ENCODE measurements at regions not wholly inside any gene's neighbourhood (a gene's known extent, or its start where the extent isn't known, plus 50 kb on each side); places are given as distances from the start of the nearest gene placed in this dataset.

DNA sequence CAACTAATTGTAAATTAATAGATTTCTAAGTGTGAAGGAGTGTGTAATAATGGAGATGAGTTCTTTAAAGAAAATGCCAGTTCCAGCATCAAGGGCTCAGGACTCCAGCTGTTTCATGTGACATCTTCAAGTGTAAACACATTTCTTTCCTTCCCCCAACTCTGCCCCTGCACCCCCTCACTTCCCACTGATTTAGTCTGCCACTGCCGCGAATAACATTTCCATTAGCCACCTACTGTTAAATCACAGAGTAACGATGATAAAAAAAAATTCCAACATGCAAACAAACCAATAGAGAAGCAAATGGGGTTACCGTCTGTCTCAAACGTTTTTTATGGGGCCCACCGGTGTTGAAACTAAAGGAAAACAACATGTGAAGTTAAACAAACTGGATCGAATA, 414.3 kb downstream of the SAMD5 start:
- Mint-ChIP-seq H3K9me3 (peaks cover 4 to 43% (median 14%) of the 10 kb centered on the region in 11 donors), H3K36me3 (peaks cover 0 to 4% (median 0%) of the 10 kb centered on the region in 5 donors), H3K27me3 (no peaks in the 10 kb centered on the region), H3K27ac (no peak overlapping the region), H3K4me3 (no peak overlapping the region), H3K4me1 (no peaks in the 10 kb centered on the region)
- ChIA-PET POLR2A (no interaction called here), CTCF (no interaction called here)
- intact Hi-C loops (cut with micrococcal nuclease) = no loop called here
- Histone ChIP-seq H3K36me3 (ENCODE audit: control insufficient read depth in 2 of 3, insufficient read depth in 3 of 3, low read length in 3 of 3) (no peaks in the 10 kb centered on the region), H3K9me3 (ENCODE audit: control insufficient read depth in 2 of 3, low read length in 3 of 3) (no peaks in the 10 kb centered on the region), H3K27ac (ENCODE audit: low read depth, low read length) (no peak overlapping the region), H3K4me3 (ENCODE audit: low read length) (no peak overlapping the region), H3K27me3 (ENCODE audit: control insufficient read depth in 2 of 2, insufficient read depth in 2 of 2, low read length in 2 of 2) (no peaks in the 10 kb centered on the region), H3K4me1 (ENCODE audit: control insufficient read depth in 2 of 2, insufficient read depth in 2 of 2, low read length in 2 of 2) (no peaks in the 10 kb centered on the region)
- no peak for ATAC-seq
- no peak for DNase-seq

GRCh38 chr6:147924598-147924997, 416.1 kb downstream of the SAMD5 start:
- H3K4me1 ChIP-seq (ENCODE audit: control insufficient read depth in 2 of 2, insufficient read depth in 2 of 2, low read length in 2 of 2) = no peaks in the 10 kb centered on the region
- POLR2A ChIA-PET = no interaction called here
- H3K9me3 ChIP-seq (ENCODE audit: control insufficient read depth in 2 of 3, low read length in 3 of 3) = no peaks in the 10 kb centered on the region
- no peaks in the 10 kb centered on the region for H3K36me3 ChIP-seq (ENCODE audit: control insufficient read depth in 2 of 3, insufficient read depth in 3 of 3, low read length in 3 of 3)
- CTCF ChIA-PET = no interaction called here
- peaks cover 2 to 48% (median 17%) of the 10 kb centered on the region in 11 donors for H3K9me3 Mint-ChIP-seq
- no peaks in the 10 kb centered on the region for H3K27me3 Mint-ChIP-seq
- H3K4me3 Mint-ChIP-seq = no peak overlapping the region
- no peaks in the 10 kb centered on the region for H3K27me3 ChIP-seq (ENCODE audit: control insufficient read depth in 2 of 2, insufficient read depth in 2 of 2, low read length in 2 of 2)
- no peaks in the 10 kb centered on the region for H3K4me1 Mint-ChIP-seq
- ATAC-seq (no peak), DNase-seq (no peak)
- no peak overlapping the region for H3K27ac Mint-ChIP-seq
- H3K27ac ChIP-seq (ENCODE audit: low read depth, low read length) = no peak overlapping the region
- H3K4me3 ChIP-seq (ENCODE audit: low read length) = no peak overlapping the region
- H3K36me3 Mint-ChIP-seq = no peaks in the 10 kb centered on the region
- intact Hi-C loops (cut with micrococcal nuclease) = no loop called here

- no peak for ATAC-seq
- DNase-seq = no peak
- Mint-ChIP-seq H3K4me3 (no peak overlapping the region), H3K27me3 (peaks cover 0 to 4% (median 0%) of the 10 kb centered on the region in 5 donors), H3K36me3 (no peaks in the 10 kb centered on the region), H3K27ac (no peak overlapping the region), H3K4me1 (no peaks in the 10 kb centered on the region), H3K9me3 (peaks cover 2 to 41% (median 18%) of the 10 kb centered on the region in 11 donors)
- no peak overlapping the region for H3K4me3 ChIP-seq (ENCODE audit: low read length)
- no peak overlapping the region for H3K27ac ChIP-seq (ENCODE audit: low read depth, low read length)
- H3K4me1 ChIP-seq (ENCODE audit: control insufficient read depth in 2 of 2, insufficient read depth in 2 of 2, low read length in 2 of 2) = no peaks in the 10 kb centered on the region
- CTCF ChIA-PET = no interaction called here
- H3K27me3 ChIP-seq (ENCODE audit: control insufficient read depth in 2 of 2, insufficient read depth in 2 of 2, low read length in 2 of 2) = no peaks in the 10 kb centered on the region
- H3K36me3 ChIP-seq (ENCODE audit: control insufficient read depth in 2 of 3, insufficient read depth in 3 of 3, low read length in 3 of 3) = no peaks in the 10 kb centered on the region
- no peaks in the 10 kb centered on the region for H3K9me3 ChIP-seq (ENCODE audit: control insufficient read depth in 2 of 3, low read length in 3 of 3)
- intact Hi-C loops (cut with micrococcal nuclease) = no loop called here
- POLR2A ChIA-PET = no interaction called here
Observed at GRCh38 chr6:147925826-147926225, 416.8 kb upstream of the SASH1 start.

GRCh38 chr6:147930745-147931144, 411.9 kb upstream of the SASH1 start:
- peaks cover 0 to 4% (median 0%) of the 10 kb centered on the region in 5 donors for H3K27me3 Mint-ChIP-seq

DNA sequence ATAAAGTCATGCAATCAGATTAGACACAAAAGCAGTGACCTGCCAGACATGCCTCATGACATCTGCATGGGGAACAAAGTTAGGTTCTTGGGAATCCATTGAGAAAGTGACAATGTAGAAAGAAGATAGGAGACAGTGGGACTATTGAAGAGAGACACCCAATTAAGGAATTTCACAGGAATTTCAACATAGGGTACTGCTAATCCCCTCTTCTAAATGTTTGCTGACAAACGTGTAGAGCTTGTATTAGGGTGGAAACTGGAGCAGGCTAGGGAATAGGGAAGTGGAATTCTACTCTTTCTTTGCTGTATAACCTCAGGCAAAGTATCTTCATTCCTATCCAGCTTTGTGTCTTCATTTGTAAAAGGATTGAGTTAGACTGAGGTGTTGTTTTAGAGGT, 409.4 kb upstream of the SASH1 start:
- no peaks in the 10 kb centered on the region for H3K9me3 ChIP-seq (ENCODE audit: control insufficient read depth in 2 of 3, low read length in 3 of 3)
- no peaks in the 10 kb centered on the region for H3K36me3 ChIP-seq (ENCODE audit: control insufficient read depth in 2 of 3, insufficient read depth in 3 of 3, low read length in 3 of 3)
- no peaks in the 10 kb centered on the region for H3K4me1 ChIP-seq (ENCODE audit: control insufficient read depth in 2 of 2, insufficient read depth in 2 of 2, low read length in 2 of 2)
- H3K4me1 Mint-ChIP-seq = no peaks in the 10 kb centered on the region
- no peak overlapping the region for H3K4me3 Mint-ChIP-seq
- H3K36me3 Mint-ChIP-seq = no peaks in the 10 kb centered on the region
- ChIA-PET POLR2A (no interaction called here), CTCF (no interaction called here)
- no peak for ATAC-seq
- H3K4me3 ChIP-seq (ENCODE audit: low read length) = no peak overlapping the region
- H3K27me3 Mint-ChIP-seq = peaks cover 0 to 4% (median 0%) of the 10 kb centered on the region in 5 donors
- DNase-seq = no peak
- no peak overlapping the region for H3K27ac Mint-ChIP-seq
- intact Hi-C loops (cut with micrococcal nuclease) = no loop called here
- peaks cover 1 to 29% (median 8%) of the 10 kb centered on the region in 11 donors for H3K9me3 Mint-ChIP-seq
- no peak overlapping the region for H3K27ac ChIP-seq (ENCODE audit: low read depth, low read length)
- no peaks in the 10 kb centered on the region for H3K27me3 ChIP-seq (ENCODE audit: control insufficient read depth in 2 of 2, insufficient read depth in 2 of 2, low read length in 2 of 2)

More at GRCh38 chr6:147930745-147931144, 411.9 kb upstream of the SASH1 start:
- no peak overlapping the region for H3K4me3 ChIP-seq (ENCODE audit: low read length)
- H3K4me1 Mint-ChIP-seq = no peaks in the 10 kb centered on the region
- no peaks in the 10 kb centered on the region for H3K9me3 ChIP-seq (ENCODE audit: control insufficient read depth in 2 of 3, low read length in 3 of 3)
- CTCF ChIA-PET = interaction anchor here (0.6 kb wide), 1 partner anchor 21 kb away, joined by 3 read pairs; no protein-coding TSS in a partner anchor
- no peaks in the 10 kb centered on the region for H3K4me1 ChIP-seq (ENCODE audit: control insufficient read depth in 2 of 2, insufficient read depth in 2 of 2, low read length in 2 of 2)
- DNase-seq (no peak), ATAC-seq (no peak)
- no peak overlapping the region for H3K27ac ChIP-seq (ENCODE audit: low read depth, low read length)
- peaks cover 4 to 39% (median 21%) of the 10 kb centered on the region in 11 donors for H3K9me3 Mint-ChIP-seq
- no peaks in the 10 kb centered on the region for H3K36me3 Mint-ChIP-seq
- no peak overlapping the region for H3K27ac Mint-ChIP-seq
- no peak overlapping the region for H3K4me3 Mint-ChIP-seq
- no peaks in the 10 kb centered on the region for H3K36me3 ChIP-seq (ENCODE audit: control insufficient read depth in 2 of 3, insufficient read depth in 3 of 3, low read length in 3 of 3)
- intact Hi-C loops (cut with micrococcal nuclease) = no loop called here
- POLR2A ChIA-PET = no interaction called here
- no peaks in the 10 kb centered on the region for H3K27me3 ChIP-seq (ENCODE audit: control insufficient read depth in 2 of 2, insufficient read depth in 2 of 2, low read length in 2 of 2)

GRCh38 chr6:147935656-147936055, 407.0 kb upstream of the SASH1 start:
- POLR2A ChIA-PET = no interaction called here

GRCh38 chr6:147936703-147937470, 405.8 kb upstream of the SASH1 start:
- peaks cover 0 to 4% (median 0%) of the 10 kb centered on the region in 5 donors for H3K27me3 Mint-ChIP-seq
- intact Hi-C loops (cut with micrococcal nuclease) = no loop called here
- CTCF ChIA-PET = no interaction called here
- Histone ChIP-seq H3K27me3 (ENCODE audit: control insufficient read depth in 2 of 2, insufficient read depth in 2 of 2, low read length in 2 of 2) (no peaks in the 10 kb centered on the region), H3K9me3 (ENCODE audit: control insufficient read depth in 2 of 3, low read length in 3 of 3) (no peaks in the 10 kb centered on the region), H3K4me3 (ENCODE audit: low read length) (no peak overlapping the region), H3K4me1 (ENCODE audit: control insufficient read depth in 2 of 2, insufficient read depth in 2 of 2, low read length in 2 of 2) (no peaks in the 10 kb centered on the region), H3K36me3 (ENCODE audit: control insufficient read depth in 2 of 3, insufficient read depth in 3 of 3, low read length in 3 of 3) (no peaks in the 10 kb centered on the region), H3K27ac (ENCODE audit: low read depth, low read length) (no peak overlapping the region)
- POLR2A ChIA-PET = no interaction called here
- no peaks in the 10 kb centered on the region for H3K36me3 Mint-ChIP-seq
- no peaks in the 10 kb centered on the region for H3K4me1 Mint-ChIP-seq
- H3K9me3 Mint-ChIP-seq = peaks cover 0 to 21% (median 4%) of the 10 kb centered on the region in 11 donors
- H3K27ac Mint-ChIP-seq = no peak overlapping the region
- DNase-seq (no peak), ATAC-seq (no peak)
- no peak overlapping the region for H3K4me3 Mint-ChIP-seq

More at GRCh38 chr6:147935656-147936055, 407.0 kb upstream of the SASH1 start:
- H3K9me3 Mint-ChIP-seq = peaks cover 0 to 21% (median 4%) of the 10 kb centered on the region in 11 donors
- no peak overlapping the region for H3K4me3 ChIP-seq (ENCODE audit: low read length)
- H3K9me3 ChIP-seq (ENCODE audit: control insufficient read depth in 2 of 3, low read length in 3 of 3) = no peaks in the 10 kb centered on the region
- H3K4me1 Mint-ChIP-seq = no peaks in the 10 kb centered on the region
- H3K36me3 Mint-ChIP-seq = no peaks in the 10 kb centered on the region
- DNase-seq (no peak), ATAC-seq (no peak)
- intact Hi-C loops (cut with micrococcal nuclease) = no loop called here
- H3K27ac ChIP-seq (ENCODE audit: low read depth, low read length) = no peak overlapping the region
- CTCF ChIA-PET = no interaction called here
- H3K27me3 Mint-ChIP-seq = peaks cover 0 to 4% (median 0%) of the 10 kb centered on the region in 5 donors
- H3K4me3 Mint-ChIP-seq = no peak overlapping the region
- H3K36me3 ChIP-seq (ENCODE audit: control insufficient read depth in 2 of 3, insufficient read depth in 3 of 3, low read length in 3 of 3) = no peaks in the 10 kb centered on the region
- no peaks in the 10 kb centered on the region for H3K27me3 ChIP-seq (ENCODE audit: control insufficient read depth in 2 of 2, insufficient read depth in 2 of 2, low read length in 2 of 2)
- H3K4me1 ChIP-seq (ENCODE audit: control insufficient read depth in 2 of 2, insufficient read depth in 2 of 2, low read length in 2 of 2) = no peaks in the 10 kb centered on the region
- no peak overlapping the region for H3K27ac Mint-ChIP-seq

All from naive thymus-derived CD4-positive, alpha-beta T cell (primary cell).